GM23248 (cell line): ENCODE measurements at regions not wholly inside any gene's neighbourhood (a gene's known extent, or its start where the extent isn't known, plus 50 kb on each side); places are given as distances from the start of the nearest gene placed in this dataset.

Source experiments
- EZH2 ChIP-seq: fragments of 200-600 bp; sonication (generic); IDR thresholded peaks from 2 replicates; pipeline ENCODE4 v1.6.1; 2018; ENCODE audit warnings: antibody characterized with exemption, mild to moderate bottlenecking; ENCODE audit not compliant: insufficient read depth, poor library complexity, severe bottlenecking
- EZH2phosphoT487 ChIP-seq: fragments of 200-600 bp; sonication (generic); IDR thresholded peaks from 2 replicates; pipeline ENCODE4 v1.6.1; 2018; ENCODE audit warnings: antibody characterized with exemption, moderate library complexity, mild to moderate bottlenecking, low read depth; ENCODE audit not compliant: insufficient read depth

GRCh38 chr18:63065172-63065571 is 254.4 kb downstream of the BCL2 start:
- no peak for TF ChIP-seq EZH2
- no peak for TF ChIP-seq EZH2phosphoT487
